NB4 (cell line): ENCODE measurements at regions not wholly inside any gene's neighbourhood (a gene's known extent, or its start where the extent isn't known, plus 50 kb on each side); places are given as distances from the start of the nearest gene placed in this dataset.

Source experiments
- CTCF ChIP-seq: IDR thresholded peaks from one replicate; pipeline ENCODE4 v1.5.1; 2012; ENCODE audit warnings: low read depth, low read length
- POLR2A ChIP-seq: IDR thresholded peaks from 2 replicates; pipeline ENCODE4 v1.6.1; 2011; ENCODE audit warnings: mild to moderate bottlenecking; ENCODE audit not compliant: insufficient read length; ENCODE audit errors: extremely low read depth
- TF ChIP-seq, protein P1 (sequence below): IDR thresholded peaks from 2 replicates; pipeline ENCODE4 v1.6.1; 2011; ENCODE audit warnings: low read depth, low read length

GRCh38 chr1:234981758-234982157, 146.9 kb downstream of the TOMM20 start:
- TF ChIP-seq, protein P1, sequence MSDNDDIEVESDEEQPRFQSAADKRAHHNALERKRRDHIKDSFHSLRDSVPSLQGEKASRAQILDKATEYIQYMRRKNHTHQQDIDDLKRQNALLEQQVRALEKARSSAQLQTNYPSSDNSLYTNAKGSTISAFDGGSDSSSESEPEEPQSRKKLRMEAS: no peak
- no peak for TF ChIP-seq CTCF
- TF ChIP-seq POLR2A: no peak
